Fibroblast of lung (primary cell): ENCODE measurements at regions not wholly inside any gene's neighbourhood (a gene's known extent, or its start where the extent isn't known, plus 50 kb on each side); places are given as distances from the start of the nearest gene placed in this dataset.

Experiments used
- EZH2 ChIP-seq: IDR thresholded peaks from 2 replicates; pipeline ENCODE4 v1.5.1; 2012; ENCODE audit warnings: low read length, control low read depth, mild to moderate bottlenecking; ENCODE audit errors: missing control alignments
- TF ChIP-seq, protein P1 (sequence below), 2 donors: IDR thresholded peaks in 1 of 2; conservative IDR thresholded peaks in 1 of 2; 1 replicate in 1 of 2; 2 replicates in 1 of 2; pipeline ENCODE4 v1.5.1; 2011 to 2012; ENCODE audit warnings: low read length in 2 of 2, control low read depth in 1 of 2, inconsistent platforms in 1 of 2, low read depth in 1 of 2, mild to moderate bottlenecking in 1 of 2

DNA sequence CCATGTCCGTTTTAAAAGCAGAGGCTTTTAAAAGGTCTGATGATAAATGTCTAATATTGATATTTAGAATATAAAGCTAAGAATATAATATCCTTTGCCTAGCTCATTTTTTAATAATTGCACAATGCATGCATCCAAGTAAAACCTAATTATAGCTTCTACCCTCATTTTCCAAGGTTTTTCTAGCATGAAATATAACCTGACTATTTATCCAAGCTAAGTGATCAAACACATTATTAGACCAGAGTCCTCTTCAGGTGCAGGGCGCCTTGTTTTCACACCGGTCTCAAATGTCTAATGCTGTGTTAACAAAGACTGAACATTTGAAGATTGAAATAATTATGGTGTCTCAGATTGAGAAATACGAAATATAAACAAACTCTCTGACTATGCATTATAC lies 648.9 kb upstream of the CXADR start:
- TF ChIP-seq, protein P1, sequence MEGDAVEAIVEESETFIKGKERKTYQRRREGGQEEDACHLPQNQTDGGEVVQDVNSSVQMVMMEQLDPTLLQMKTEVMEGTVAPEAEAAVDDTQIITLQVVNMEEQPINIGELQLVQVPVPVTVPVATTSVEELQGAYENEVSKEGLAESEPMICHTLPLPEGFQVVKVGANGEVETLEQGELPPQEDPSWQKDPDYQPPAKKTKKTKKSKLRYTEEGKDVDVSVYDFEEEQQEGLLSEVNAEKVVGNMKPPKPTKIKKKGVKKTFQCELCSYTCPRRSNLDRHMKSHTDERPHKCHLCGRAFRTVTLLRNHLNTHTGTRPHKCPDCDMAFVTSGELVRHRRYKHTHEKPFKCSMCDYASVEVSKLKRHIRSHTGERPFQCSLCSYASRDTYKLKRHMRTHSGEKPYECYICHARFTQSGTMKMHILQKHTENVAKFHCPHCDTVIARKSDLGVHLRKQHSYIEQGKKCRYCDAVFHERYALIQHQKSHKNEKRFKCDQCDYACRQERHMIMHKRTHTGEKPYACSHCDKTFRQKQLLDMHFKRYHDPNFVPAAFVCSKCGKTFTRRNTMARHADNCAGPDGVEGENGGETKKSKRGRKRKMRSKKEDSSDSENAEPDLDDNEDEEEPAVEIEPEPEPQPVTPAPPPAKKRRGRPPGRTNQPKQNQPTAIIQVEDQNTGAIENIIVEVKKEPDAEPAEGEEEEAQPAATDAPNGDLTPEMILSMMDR (conservative IDR thresholded peaks at IDR 0.05 in 1 of 2, IDR thresholded peaks at IDR 0.05 in 1 of 2; ENCODE audit: low read depth in 1 of 2, low read length in 2 of 2), result no peak
- no peak for TF ChIP-seq EZH2
